Astrocyte (in vitro differentiated cells and primary cell): ENCODE measurements at regions not wholly inside any gene's neighbourhood (a gene's known extent, or its start where the extent isn't known, plus 50 kb on each side); places are given as distances from the start of the nearest gene placed in this dataset.

ENCODE experiments used
- EZH2 ChIP-seq: IDR thresholded peaks from 2 replicates; pipeline ENCODE4 v1.6.1; 2012; ENCODE audit warnings: mild to moderate bottlenecking, low read length, inconsistent platforms; ENCODE audit not compliant: insufficient read depth
- TF ChIP-seq, protein P1 (sequence below): IDR thresholded peaks from 2 replicates; pipeline ENCODE4 v1.5.1; 2011; ENCODE audit warnings: low read depth, mild to moderate bottlenecking, inconsistent platforms, low read length, moderate library complexity; ENCODE audit not compliant: insufficient read depth

GRCh38 chr4:187000281-187000680 lies 276.6 kb upstream of the FAT1 start:
- TF ChIP-seq, protein P1, sequence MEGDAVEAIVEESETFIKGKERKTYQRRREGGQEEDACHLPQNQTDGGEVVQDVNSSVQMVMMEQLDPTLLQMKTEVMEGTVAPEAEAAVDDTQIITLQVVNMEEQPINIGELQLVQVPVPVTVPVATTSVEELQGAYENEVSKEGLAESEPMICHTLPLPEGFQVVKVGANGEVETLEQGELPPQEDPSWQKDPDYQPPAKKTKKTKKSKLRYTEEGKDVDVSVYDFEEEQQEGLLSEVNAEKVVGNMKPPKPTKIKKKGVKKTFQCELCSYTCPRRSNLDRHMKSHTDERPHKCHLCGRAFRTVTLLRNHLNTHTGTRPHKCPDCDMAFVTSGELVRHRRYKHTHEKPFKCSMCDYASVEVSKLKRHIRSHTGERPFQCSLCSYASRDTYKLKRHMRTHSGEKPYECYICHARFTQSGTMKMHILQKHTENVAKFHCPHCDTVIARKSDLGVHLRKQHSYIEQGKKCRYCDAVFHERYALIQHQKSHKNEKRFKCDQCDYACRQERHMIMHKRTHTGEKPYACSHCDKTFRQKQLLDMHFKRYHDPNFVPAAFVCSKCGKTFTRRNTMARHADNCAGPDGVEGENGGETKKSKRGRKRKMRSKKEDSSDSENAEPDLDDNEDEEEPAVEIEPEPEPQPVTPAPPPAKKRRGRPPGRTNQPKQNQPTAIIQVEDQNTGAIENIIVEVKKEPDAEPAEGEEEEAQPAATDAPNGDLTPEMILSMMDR = no peak
- no peak for TF ChIP-seq EZH2
